AG09319 (cell line): ENCODE measurements at regions not wholly inside any gene's neighbourhood (a gene's known extent, or its start where the extent isn't known, plus 50 kb on each side); places are given as distances from the start of the nearest gene placed in this dataset.

Experiments used
- DNase-seq: peaks from one replicate; pipeline ENCODE4 v3.0.0-alpha.2; 2010; ENCODE audit warnings: low read depth; ENCODE audit errors: extremely low read depth
- CTCF ChIP-seq: IDR thresholded peaks from 2 replicates; pipeline ENCODE4 v1.5.1; 2011; ENCODE audit warnings: low read depth, mild to moderate bottlenecking, inconsistent platforms, low read length, moderate library complexity

DNA sequence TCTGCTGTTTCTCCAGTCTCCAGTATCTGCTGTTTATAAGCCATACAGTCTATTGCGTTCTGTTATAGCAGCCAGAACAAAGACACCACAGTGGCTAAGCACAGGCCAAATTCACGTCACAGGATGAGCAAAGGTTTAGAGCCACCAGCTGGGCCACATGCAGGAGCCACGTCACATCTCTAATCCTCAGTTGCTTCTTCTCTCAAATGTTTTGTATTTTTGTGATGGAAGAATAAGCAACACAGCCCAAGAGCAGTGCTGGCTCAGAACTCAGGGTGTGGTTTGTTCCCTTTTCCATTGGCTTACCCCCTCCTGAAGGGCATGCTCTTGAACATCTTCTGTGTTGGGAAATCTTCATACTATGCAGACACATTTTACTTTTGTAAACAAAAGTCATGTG is 309.4 kb upstream of the CDH5 start:
- no peak for DNase-seq

GRCh38 chr16:66054095-66054494 is 312.4 kb upstream of the CDH5 start:
- no peak for DNase-seq
- no peak for TF ChIP-seq CTCF

More for the DNA sequence above, 309.4 kb upstream of the CDH5 start:
- TF ChIP-seq CTCF, result no peak

- no peak for TF ChIP-seq CTCF
- no peak for DNase-seq
These were observed 313.7 kb upstream of the CDH5 start for GRCh38 chr16:66052745-66053144.

- no peak for TF ChIP-seq CTCF
These were observed 315.5 kb upstream of the CDH5 start for GRCh38 chr16:66050991-66051390.

GRCh38 chr16:66049865-66050264 is 316.6 kb upstream of the CDH5 start:
- TF ChIP-seq CTCF, result no peak
- DNase-seq, result no peak

More at GRCh38 chr16:66050991-66051390, 315.5 kb upstream of the CDH5 start:
- no peak for DNase-seq

GRCh38 chr16:66045626-66046025 is 320.9 kb upstream of the CDH5 start:
- DNase-seq, result no peak
- no peak for TF ChIP-seq CTCF

- DNase-seq, result no peak
- no peak for TF ChIP-seq CTCF
These were observed 321.9 kb upstream of the CDH5 start for GRCh38 chr16:66044556-66044955.

- TF ChIP-seq CTCF, result no peak
These were observed 322.4 kb upstream of the CDH5 start for GRCh38 chr16:66044089-66044488.

More at GRCh38 chr16:66044089-66044488, 322.4 kb upstream of the CDH5 start:
- no peak for DNase-seq
